H7 (cell line): ENCODE measurements at regions not wholly inside any gene's neighbourhood (a gene's known extent, or its start where the extent isn't known, plus 50 kb on each side); places are given as distances from the start of the nearest gene placed in this dataset.
"Not testable (repeated sequence)": the region's sequence is repeated elsewhere in the genome, so short reads cannot be mapped to it uniquely, and the experiment has no call there.

Experiments used
- DNase-seq: peaks from one replicate; pipeline ENCODE4 v3.0.0; 2012
- H3K27me3 ChIP-seq: 2 replicates; pipeline ENCODE4 v1.6.0; 2011; ENCODE audit warnings: mild to moderate bottlenecking, low read length; ENCODE audit not compliant: control insufficient read depth, insufficient read depth
- H3K36me3 ChIP-seq: replicated peaks from 2 replicates; pipeline ENCODE4 v1.5.1; 2011; ENCODE audit warnings: low read length; ENCODE audit not compliant: control insufficient read depth, insufficient read depth
- H3K4me3 ChIP-seq: 2 replicates; pipeline ENCODE4 v1.5.1; 2011; ENCODE audit warnings: low read depth, mild to moderate bottlenecking, control low read depth, low read length, moderate library complexity; ENCODE audit not compliant: insufficient read depth

DNA sequence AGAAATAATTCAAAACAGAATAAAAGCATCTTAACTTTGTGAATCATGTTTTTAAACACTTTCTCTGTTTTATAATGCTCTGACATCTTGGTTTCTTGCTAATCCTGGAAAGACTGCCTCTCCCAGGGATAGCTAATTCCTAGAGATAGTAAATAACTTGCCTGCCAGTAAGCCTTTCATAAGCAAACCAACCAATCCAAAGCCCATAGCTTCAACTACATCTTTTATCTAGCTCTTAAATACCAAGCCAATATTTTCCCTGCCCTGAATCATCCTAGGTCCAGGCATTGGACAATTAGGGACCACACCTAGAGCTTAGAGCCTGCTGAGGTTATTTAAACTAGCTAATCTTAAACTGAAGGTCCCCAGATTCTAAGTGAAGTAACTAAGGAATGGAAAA lies 223.7 kb upstream of the DIPK2B start:
- Histone ChIP-seq H3K27me3 (no peaks in the 10 kb centered on the region), H3K36me3 (no peaks in the 10 kb centered on the region), H3K4me3 (no peak overlapping the region)
- no peak for DNase-seq

DNA sequence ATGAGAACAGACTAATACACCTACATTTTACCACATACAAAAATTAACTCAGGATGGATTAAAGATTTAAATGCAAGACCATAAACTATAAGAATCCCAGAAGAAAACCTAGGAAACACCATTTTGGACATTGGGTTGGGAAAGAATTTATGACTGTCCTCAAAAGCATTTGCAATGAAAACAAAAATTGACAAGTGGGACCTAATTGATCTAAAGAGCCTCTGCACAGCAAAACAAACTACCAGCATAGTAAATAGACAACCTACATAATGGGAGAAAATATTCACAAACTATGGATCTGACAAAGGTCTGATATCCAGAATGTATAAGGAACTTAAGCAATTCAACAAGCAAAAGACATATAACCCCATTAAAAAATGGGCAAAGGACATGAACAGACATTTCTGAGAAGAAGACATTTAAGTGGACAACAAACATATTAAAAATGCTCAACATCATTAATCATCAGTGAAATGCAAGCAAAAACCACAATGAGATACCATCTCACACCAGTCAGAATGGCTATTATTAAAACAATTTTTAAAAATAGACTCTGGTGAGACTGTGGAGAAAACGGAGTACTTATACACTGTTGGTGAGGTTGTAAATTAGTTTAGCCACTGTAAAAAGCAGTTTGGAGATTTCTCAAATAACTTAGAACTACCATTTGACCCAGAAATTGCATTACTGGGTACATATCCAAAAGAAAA lies 221.7 kb upstream of the DIPK2B start:
- no peaks in the 10 kb centered on the region for H3K36me3 ChIP-seq
- no peak overlapping the region for H3K4me3 ChIP-seq
- H3K27me3 ChIP-seq: no peaks in the 10 kb centered on the region
- no peak for DNase-seq

DNA sequence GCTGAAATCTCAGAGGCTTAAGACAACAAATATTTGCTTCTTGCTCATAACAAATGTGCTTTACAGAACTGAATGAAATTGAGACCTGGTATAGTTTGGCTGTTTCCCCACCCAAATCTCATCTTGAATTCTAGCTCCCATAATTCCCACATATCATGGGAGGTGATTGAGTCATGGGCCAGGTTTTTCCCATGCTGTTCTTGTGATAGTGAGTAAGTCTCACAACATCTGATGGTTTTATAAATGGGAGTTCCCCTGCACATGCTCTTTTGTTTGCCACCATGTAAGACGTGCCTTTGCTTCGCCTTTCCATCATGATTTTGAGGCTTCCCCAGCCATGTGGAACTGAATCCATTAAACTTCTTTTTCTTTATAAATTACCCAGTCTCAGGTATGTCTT lies 221.1 kb upstream of the DIPK2B start:
- Histone ChIP-seq H3K27me3 (no peaks in the 10 kb centered on the region), H3K4me3 (no peak overlapping the region), H3K36me3 (no peaks in the 10 kb centered on the region)
- no peak for DNase-seq

DNA sequence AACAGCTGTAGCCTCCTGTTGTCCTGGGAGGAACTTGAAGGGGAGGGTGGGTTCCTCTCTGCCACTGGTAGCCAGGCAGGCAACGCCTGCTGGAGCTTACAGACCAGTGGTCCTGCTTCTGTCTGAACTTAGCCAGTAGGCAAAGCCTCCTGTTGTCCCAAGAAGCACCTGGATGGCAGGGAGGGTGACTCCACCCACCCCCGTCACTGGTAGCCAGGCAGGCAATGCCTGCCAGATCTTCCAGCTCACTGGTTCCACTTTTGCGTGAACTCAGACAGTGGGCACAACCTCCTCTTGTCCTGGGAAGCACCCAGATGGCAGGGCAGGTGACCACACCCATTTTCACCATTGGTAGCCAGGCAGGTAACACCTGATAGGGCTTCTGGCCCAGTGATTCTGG lies 203.5 kb upstream of the DIPK2B start:
- no peaks in the 10 kb centered on the region for H3K36me3 ChIP-seq
- no peaks in the 10 kb centered on the region for H3K27me3 ChIP-seq
- no peak overlapping the region for H3K4me3 ChIP-seq
- no peak for DNase-seq

DNA sequence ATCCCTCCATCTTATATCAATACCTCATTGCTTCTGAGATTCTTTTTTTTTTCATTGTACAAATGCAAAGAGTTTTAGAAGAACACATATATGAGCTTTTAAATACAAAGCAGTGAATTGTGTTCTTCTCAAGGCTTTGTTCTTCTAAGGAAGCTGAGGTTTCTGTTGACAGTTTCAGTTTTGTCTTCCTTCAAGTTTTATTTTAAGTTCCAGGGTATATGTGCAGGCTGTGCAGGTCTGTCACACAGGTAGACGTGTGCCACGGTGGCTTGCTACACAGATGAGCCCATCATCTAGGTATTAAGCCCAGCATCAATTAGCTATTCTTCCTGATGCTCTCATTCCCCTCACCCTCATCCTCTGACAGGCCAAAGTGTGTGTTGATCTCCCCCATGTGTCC lies 201.2 kb upstream of the DIPK2B start:
- Histone ChIP-seq H3K4me3 (no peak overlapping the region), H3K27me3 (no peaks in the 10 kb centered on the region), H3K36me3 (no peaks in the 10 kb centered on the region)
- no peak for DNase-seq

DNA sequence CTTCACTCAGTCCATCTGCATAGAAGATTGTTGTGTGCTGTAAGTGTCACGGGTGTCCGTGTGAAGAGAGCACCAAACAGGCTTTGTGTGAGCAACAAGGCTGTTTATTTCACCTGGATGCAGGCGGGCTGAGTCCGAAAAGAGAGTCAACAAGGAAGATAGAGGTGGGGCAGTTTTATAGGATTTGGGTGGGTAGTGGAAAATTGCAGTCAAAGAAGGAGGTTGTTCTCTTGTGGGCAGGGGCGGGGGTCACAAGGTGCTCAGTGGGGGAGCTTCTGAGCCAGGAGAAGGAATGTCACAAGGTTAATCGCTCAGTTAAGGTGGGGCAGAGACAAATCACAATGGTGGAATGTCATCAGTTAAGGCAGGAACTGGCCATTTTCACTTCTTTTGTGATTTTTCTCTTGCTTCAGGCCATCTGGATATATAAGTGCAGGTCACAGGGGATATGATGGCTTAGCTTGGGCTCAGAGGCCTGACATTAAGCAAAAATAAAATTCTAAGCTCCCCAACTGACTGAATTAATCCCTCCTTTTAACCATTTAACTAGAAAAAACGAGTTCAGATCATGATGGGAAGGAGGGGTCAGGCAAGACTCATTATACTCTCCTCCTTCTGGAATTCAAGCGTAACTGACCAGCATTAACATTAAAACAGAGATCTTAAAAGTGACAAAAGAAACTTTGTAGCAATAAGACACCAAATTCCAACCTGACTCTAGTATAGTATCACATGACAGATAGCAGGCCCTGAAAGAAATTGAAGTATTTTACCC lies 200.5 kb upstream of the DIPK2B start:
- not testable (repeated sequence) for H3K27me3 ChIP-seq, H3K4me3 ChIP-seq, H3K36me3 ChIP-seq
- peak; percentile 8 for DNase-seq

DNA sequence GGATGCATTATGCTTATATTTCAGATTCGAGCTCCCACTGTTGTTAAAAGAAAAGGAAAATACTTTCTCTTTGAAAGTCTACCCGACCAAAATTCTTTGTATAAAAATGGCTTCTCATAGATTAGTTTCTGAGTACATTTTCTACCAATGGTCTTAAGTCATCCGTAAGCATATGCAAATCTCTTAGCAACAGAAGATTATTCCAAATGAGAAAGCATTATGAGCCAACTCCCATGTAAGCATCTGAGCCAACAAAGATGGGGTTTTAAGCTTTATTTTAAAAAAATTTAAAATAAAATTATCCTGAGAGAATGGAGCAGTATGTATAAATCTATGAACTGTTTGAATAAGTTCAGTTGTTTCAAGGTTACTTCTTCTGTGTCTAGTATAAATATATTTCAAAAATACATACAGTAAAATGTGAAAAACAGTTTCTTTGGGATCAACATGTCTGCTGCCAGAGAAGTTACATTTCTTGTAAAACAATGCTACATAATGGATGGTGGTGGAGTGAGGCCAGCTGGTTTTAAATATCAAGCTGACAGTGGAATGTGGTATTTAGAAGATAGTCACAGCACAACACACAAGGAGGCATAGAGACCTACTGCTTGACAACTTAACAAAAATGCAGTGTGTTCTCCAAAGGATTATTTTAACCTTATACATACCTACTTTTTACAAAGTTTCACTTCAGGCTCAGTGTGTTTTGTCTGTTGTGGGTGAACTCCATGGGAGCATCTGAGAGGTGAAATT lies 199.5 kb upstream of the DIPK2B start:
- no peak overlapping the region for H3K4me3 ChIP-seq
- DNase-seq: no peak
- H3K27me3 ChIP-seq: no peaks in the 10 kb centered on the region
- H3K36me3 ChIP-seq: no peaks in the 10 kb centered on the region

DNA sequence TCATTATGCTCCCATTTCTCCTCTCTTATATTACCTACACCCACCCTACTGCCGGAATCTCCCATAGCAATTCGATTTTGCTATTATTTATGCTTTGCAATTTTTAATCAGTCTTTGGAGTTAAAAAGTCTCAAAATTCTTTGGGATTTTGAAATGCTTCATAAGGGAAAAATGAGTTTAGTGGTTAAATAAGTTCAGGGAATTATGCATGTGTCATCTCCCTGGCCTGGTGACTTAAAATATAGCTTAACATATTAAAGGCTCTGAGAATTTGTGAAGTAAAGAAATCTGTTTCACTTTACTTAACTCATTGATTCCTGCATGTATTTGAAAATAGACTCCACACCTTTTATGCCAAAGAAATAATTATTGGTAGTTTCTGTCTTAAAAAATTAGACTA lies 185.1 kb upstream of the DIPK2B start:
- no peak for DNase-seq
- H3K36me3 ChIP-seq: no peaks in the 10 kb centered on the region
- no peak overlapping the region for H3K4me3 ChIP-seq
- H3K27me3 ChIP-seq: no peaks in the 10 kb centered on the region

DNA sequence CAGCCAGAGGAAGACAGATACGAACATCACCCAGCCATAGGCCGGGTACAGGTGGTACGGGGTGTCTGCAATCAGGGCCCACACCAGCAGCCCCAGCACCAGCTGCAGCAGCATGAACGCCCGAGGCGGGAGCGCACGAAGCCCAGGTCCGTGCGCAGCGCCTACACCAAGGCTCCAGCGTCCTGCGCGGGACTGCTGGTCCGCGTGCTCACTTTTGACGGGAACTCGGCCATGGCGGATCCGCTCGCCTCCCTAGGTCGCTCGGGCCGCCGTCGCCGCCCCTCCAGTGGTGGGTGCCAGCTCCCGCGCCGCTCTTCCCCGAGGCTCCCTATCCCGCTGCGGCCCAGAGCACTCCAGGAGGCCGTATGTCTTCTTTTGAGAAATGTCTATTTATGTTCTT lies 181.2 kb upstream of the DIPK2B start:
- H3K27me3 ChIP-seq: no peaks in the 10 kb centered on the region
- DNase-seq: peak; percentile 14

DNA sequence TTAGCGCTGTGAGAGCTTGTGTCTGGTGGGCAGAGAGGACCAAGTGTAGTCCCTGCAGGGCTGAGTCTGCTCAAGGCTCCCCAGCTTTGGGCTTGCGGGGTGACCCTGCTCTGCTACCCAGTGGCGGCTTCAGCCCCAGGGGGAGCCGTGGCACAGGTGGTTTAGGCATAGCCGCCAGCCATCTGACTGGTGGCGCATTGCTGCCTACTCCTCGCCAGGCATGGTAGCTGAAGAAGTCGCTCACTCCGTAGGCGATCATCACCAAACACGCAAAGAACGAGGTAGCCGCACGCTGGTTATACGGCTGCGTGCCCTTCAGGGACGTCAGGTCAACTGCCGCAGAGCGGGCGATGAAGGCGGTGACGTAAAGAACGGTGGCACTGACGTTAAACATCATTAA lies 180.7 kb upstream of the DIPK2B start:
- no peak for DNase-seq
- Histone ChIP-seq H3K36me3 (no peaks in the 10 kb centered on the region), H3K4me3 (no peak overlapping the region)

More for the DNA sequence above, 181.2 kb upstream of the DIPK2B start:
- no peak overlapping the region for H3K4me3 ChIP-seq
- no peaks in the 10 kb centered on the region for H3K36me3 ChIP-seq

DNA sequence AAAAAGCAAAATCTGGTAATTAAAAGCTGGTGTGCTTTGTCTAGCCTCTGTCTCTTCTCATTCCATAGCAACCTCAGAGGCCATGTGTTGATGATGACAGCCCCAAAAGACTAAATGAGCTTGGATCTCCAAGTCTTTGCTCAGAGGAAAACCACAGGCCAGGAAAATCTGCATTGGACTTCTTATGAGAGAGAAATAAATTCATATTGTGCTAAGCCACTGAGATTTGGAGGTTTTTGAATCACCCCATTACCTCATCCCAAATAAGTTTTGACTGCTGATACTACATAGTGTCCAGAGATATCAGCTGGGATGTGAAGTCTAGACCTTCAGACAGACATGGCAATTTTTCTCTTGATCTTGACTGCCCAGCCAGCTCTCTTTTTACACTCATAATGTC lies 178.6 kb upstream of the DIPK2B start:
- Histone ChIP-seq H3K36me3 (no peaks in the 10 kb centered on the region), H3K27me3 (no peaks in the 10 kb centered on the region), H3K4me3 (no peak overlapping the region)
- DNase-seq: no peak

More for the DNA sequence above, 180.7 kb upstream of the DIPK2B start:
- H3K27me3 ChIP-seq: no peaks in the 10 kb centered on the region

DNA sequence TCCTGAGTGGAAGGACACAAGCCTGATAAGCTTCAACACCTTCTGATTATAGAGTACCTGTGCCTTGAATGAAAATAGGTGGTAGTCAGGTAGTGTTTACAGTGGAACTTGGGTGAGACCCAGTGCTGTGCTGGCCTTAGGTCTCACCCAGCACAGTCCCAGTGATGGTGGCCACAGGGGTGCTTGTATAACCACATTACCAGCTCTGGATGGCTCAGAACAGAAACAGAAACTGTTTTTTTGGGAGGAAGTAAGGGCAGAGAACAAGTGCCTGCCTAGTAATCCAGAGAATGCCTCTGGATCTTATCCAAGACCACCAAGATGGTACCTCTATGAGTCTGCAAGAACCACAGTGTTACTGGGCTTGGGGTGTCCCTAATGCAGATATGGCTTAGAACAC lies 171.5 kb upstream of the DIPK2B start:
- Histone ChIP-seq H3K4me3 (no peak overlapping the region), H3K27me3 (no peaks in the 10 kb centered on the region), H3K36me3 (no peaks in the 10 kb centered on the region)
- DNase-seq: no peak

DNA sequence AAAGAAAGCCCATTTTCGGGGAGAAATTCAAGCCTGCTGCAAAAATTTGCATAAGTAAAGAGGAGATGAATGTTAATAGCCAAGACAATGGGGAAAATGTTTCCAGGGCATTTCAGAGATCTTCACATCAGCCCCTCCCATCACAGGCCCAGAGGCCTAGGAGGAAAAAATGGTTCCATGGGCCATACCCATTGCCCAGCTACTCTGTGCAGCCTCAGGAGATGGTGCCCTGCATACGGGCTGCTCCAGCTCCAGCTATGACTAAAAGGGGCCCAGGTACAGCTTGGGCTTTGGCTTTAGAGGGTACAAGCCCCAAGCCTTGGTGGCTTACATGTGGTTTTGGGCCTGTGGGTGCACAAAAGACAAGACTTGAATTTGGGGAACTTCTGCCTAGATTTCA lies 168.0 kb upstream of the DIPK2B start:
- Histone ChIP-seq H3K4me3 (no peak overlapping the region), H3K36me3 (no peaks in the 10 kb centered on the region), H3K27me3 (no peaks in the 10 kb centered on the region)
- no peak for DNase-seq

DNA sequence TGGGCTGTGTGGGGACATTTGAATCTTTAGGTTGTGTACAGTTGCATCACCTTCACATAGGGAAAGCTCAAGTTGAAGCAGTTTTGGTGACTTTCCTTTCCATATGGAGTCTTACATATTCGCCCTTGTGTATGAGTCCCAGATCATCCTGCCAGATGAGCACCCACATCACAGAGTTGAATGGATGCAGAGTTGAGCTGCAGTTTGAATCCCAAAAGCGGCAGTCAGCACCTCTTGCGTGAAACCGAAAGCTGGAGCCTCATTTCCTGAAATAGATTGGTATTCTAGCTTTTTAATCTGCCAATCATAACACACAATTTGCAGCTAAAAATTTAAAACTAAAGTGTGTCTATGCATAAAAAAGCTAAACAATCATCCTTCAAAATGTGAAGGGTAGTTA lies 162.9 kb upstream of the DIPK2B start:
- DNase-seq: no peak
- Histone ChIP-seq H3K4me3 (no peak overlapping the region), H3K36me3 (no peaks in the 10 kb centered on the region), H3K27me3 (no peaks in the 10 kb centered on the region)

DNA sequence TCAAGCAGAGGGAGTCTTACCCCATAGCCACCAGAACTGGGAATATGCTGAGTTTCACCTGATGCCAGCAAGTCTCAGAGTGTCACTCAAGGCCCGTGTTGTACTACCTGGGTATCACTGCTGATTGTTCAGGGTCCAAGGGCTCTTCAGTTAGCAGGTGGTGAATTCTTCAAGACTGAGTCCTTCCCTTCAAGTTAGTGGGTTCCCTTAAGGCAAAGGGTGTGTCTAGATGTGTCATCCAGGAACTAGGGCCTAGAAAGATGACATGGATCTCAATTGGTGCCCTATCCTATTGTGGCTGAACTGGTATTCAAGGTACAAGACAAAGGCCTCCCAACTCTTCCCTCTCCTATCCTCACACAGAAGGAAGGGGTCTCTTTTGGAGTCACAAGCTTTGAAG lies 159.9 kb upstream of the DIPK2B start:
- Histone ChIP-seq H3K27me3 (no peaks in the 10 kb centered on the region), H3K4me3 (no peak overlapping the region), H3K36me3 (no peaks in the 10 kb centered on the region)
- DNase-seq: no peak
